Glomerular visceral epithelial cell (primary cell): ENCODE measurements at regions not wholly inside any gene's neighbourhood (a gene's known extent, or its start where the extent isn't known, plus 50 kb on each side); places are given as distances from the start of the nearest gene placed in this dataset.
A peak's percentile ranks its signal among the peaks of the same experiment; 100 is the strongest.

ENCODE experiments used
- DNase-seq: peaks from one replicate; pipeline ENCODE4 v3.0.0-alpha.2; 2016; ENCODE audit errors: extremely low spot score

GRCh38 chr12:75837700-75838099 lies 193.9 kb downstream of the PHLDA1 start:
- DNase-seq: no peak

GRCh38 chr12:75836533-75836932 lies 195.0 kb downstream of the PHLDA1 start:
- no peak for DNase-seq

GRCh38 chr12:75834591-75834990 lies 197.0 kb downstream of the PHLDA1 start:
- peak; percentile 45 for DNase-seq

- DNase-seq: no peak
These were observed 198.3 kb downstream of the PHLDA1 start for GRCh38 chr12:75833268-75833667.

DNA sequence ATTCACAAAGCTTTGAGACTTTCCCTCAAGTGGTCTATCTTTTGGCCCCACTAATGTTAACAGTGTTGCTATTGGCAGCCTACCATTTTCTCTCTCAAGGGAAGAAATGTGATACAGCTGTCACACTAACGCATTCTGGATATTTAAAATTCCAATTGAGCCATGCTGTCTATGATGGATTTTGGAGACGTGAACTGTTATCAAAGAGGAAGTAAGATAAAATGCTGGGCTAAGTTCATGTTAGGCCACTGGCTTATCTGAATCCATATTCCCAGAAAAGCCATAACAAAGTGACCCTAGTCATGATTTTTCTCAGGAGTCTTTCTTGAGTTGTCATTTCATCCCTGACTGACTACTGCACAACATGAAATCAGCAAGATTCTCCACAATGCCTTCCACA lies 200.2 kb downstream of the PHLDA1 start:
- no peak for DNase-seq

DNA sequence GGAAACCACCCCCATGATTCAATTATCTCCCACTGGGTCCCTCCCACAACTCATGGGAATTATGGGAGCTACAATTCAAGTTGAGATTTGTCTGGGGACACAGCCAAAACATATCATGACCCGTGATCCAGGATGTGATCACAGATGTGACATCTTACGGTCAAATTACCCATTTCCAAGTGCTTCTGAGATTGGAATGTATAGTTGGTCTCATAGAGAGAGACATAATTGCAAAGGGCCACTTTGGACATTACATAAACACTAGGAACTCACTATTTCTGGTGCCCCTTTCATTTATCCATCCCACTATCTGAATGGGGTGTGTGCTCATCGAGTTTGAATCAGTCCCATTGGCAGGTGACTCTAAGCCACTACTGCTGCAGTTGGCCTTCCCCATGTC lies 204.5 kb downstream of the PHLDA1 start:
- DNase-seq: no peak

GRCh38 chr12:75825686-75826085 lies 205.9 kb downstream of the PHLDA1 start:
- peak; percentile 87 for DNase-seq

DNA sequence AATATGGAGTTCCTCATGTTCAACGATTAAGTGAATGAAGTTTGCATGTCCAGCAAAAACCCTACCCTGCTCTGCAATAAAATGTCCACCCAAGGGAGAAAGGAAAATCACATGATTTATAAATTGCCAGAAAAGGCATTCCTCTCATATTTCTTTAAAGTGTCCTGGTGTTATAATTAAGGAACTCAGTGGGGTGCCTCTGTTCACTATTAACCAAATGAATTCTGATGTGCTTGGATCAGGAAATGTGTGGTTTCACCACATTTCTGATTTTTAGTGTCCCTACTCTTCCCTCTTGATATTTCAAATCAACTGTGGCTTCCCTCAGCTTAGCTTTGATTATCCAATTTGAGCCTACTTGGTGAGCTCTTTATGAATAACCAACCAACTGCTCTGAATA lies 208.1 kb downstream of the PHLDA1 start:
- peak; percentile 71 for DNase-seq

GRCh38 chr12:75822416-75822815 lies 209.2 kb downstream of the PHLDA1 start:
- no peak for DNase-seq

GRCh38 chr12:75820848-75821578 lies 210.6 kb downstream of the PHLDA1 start:
- DNase-seq: no peak

GRCh38 chr12:75820071-75820470 lies 211.5 kb downstream of the PHLDA1 start:
- DNase-seq: no peak

- DNase-seq: no peak
These were observed 212.1 kb downstream of the PHLDA1 start for GRCh38 chr12:75819512-75819911.

- no peak for DNase-seq
These were observed 212.7 kb downstream of the PHLDA1 start for GRCh38 chr12:75818863-75819262.

GRCh38 chr12:75816897-75817296 lies 214.7 kb downstream of the PHLDA1 start:
- peak; percentile 60 for DNase-seq

GRCh38 chr12:75815756-75816155 lies 215.8 kb downstream of the PHLDA1 start:
- no peak for DNase-seq

GRCh38 chr12:75814851-75815754 lies 216.5 kb downstream of the PHLDA1 start:
- peak; percentile 94 for DNase-seq

DNA sequence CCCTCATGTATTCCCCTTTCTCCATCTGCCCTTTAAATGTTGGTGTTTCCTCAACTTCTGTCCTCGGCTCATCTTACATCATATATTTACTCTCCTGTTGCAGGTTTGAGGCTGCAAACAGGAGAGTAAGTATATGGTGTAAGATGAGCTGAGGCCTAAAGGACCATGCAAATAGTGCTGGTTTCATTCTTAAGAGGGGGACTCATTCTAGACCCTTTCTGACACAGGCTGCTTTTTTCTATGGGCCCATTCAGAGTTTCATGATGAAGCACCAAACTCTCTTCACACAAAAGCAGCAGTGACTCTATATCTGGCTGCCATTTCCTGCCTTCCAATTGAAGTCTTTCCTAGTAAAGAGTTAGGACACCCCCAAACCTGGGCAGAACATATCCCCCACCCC lies 218.5 kb downstream of the PHLDA1 start:
- DNase-seq: no peak

GRCh38 chr12:75812271-75813018 lies 219.1 kb downstream of the PHLDA1 start:
- no peak for DNase-seq

DNA sequence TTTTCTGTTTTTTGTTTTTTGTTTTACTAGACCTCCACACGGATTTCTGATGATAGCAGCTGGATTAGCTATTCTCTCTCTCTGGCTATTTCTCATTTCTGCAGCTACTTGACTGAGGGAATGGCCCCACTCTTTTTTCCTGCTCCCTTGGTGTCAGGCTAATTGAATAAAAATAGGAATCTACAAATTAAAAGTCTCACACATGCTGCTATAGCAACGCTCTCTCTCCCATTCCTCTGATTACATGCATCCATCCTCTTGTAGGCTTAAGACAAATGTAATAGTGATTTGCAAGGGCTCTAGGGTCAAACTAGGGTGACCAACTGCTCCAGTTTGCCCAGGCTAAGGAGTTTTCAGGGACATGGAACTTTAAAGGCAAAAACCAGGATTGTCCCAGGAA lies 221.8 kb downstream of the PHLDA1 start:
- DNase-seq: no peak

DNA sequence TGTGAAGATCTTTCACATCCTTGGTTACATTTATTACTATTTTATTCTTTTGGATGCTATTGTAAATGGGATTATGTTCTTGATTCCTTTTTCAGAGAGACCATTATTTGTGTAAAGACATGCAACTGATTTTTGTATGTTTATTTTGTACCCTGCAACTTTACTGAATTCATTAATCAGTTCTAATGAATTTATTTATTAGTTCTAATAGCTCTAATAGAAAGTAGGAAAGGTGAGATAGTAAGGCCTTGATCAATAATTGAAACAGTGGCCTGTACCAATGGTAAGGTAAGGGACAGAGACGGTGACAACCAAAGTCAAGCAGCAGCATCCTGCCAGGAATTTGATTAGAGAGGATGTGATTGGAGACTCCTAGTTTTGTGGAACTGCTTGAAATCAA lies 224.1 kb downstream of the PHLDA1 start:
- no peak for DNase-seq

DNA sequence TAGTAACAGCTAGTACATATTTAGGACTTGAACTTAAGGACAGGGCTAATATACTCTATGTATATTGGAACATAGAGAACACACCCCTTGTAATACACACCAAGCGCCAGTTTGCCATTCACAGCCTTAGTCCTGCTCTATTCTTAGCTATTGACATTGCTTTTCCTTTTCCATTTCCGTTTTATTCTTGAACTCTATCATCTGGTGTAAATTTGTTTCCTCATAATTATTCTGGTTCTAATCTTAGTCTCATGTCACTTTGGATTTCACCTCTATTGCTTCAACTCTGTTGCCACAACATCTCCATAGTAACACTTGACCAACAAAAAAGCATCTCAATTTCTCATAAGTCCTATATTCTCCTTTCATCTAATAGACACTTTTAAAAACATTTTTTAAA lies 225.7 kb downstream of the PHLDA1 start:
- no peak for DNase-seq

DNA sequence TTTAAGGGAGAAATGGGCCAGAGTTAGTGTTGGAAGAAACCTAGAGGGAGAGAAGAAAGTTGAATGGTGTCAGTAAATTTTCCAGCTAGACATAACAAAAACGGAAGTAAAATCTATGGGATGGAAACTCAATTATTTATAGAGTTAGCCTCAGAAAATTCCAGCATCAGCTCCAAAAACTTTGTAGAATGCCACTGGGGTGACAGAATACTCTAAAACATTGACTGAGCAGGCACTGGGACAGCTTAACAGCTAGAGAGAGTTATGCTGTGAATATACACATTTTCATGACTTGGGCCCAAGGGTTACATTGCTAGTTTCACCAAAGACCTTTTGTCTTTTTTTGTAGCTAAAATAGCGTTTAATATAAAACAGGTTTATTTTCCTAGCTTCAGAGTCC lies 226.3 kb downstream of the PHLDA1 start:
- no peak for DNase-seq
